AG09309 (cell line): ENCODE measurements at regions not wholly inside any gene's neighbourhood (a gene's known extent, or its start where the extent isn't known, plus 50 kb on each side); places are given as distances from the start of the nearest gene placed in this dataset.

Experiments used
- DNase-seq: peaks from one replicate; pipeline ENCODE4 v3.0.0-alpha.2; 2010; ENCODE audit warnings: low read depth
- H3K4me3 ChIP-seq: 2 replicates; pipeline ENCODE4 v1.5.1; 2011; ENCODE audit warnings: mild to moderate bottlenecking, low read depth, low read length, moderate library complexity; ENCODE audit not compliant: control insufficient read depth
- CTCF ChIP-seq: IDR thresholded peaks from 2 replicates; pipeline ENCODE4 v1.5.1; 2011; ENCODE audit warnings: mild to moderate bottlenecking, low read depth, low read length, inconsistent platforms; ENCODE audit not compliant: insufficient read depth, control insufficient read depth; ENCODE audit errors: missing control alignments

- no peak overlapping the region for H3K4me3 ChIP-seq
- TF ChIP-seq CTCF, result no peak
- DNase-seq, result no peak
Measured at GRCh38 chr16:49022351-49022963, 259.2 kb downstream of the CBLN1 start.

GRCh38 chr16:49021136-49021535, 260.5 kb downstream of the CBLN1 start:
- no peak for TF ChIP-seq CTCF
- H3K4me3 ChIP-seq, result no peak overlapping the region
- peak; percentile 55 for DNase-seq

GRCh38 chr16:49020436-49020835, 261.2 kb downstream of the CBLN1 start:
- DNase-seq, result no peak
- TF ChIP-seq CTCF, result no peak
- H3K4me3 ChIP-seq, result no peak overlapping the region

DNA sequence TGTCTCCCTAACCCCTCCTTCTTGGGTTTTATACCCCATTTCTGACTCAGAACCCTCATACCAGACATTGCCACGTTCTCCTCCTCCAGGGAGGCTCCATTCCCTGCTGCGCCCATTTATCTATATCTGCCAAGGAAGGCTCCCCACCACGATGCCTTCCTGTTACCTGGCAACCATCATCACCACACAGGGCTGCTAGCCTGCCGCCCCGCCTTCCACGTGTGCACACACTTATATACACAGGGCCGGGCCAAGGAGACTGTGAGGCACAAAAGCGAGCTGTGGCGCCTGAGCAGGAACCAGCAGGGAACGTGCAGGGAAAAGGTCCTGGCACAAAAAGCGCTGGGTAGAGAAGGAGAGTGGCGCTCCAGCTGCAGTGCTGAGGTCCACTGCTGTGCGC, 261.8 kb downstream of the CBLN1 start:
- TF ChIP-seq CTCF, result no peak
- no peak overlapping the region for H3K4me3 ChIP-seq
- DNase-seq, result no peak

DNA sequence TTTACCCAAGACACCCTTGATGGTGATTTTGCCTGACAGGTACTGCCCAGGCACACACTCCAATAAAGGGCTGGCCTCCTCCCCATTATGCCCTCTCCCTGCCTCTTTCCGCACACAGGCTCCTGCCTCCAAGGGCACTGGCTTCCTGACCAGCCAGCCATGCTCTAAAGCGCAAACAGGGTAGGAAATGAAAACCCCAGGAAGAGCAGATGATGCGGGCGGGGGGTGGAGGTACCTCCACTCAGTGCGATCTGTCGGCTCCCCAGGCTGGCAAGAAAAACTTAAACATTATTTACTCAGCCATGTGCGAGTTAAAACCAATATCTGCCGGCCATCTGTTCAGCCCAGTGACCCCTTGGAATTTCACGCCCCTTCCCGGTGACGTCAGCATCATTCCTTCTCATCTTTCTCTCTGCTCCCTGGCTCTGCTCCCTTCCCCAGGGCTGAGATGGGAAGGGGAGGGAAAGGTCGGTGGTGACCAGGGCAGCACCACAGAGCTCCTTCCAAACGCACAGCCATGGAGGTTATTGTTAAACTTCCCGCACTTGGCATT, 262.5 kb downstream of the CBLN1 start:
- no peak overlapping the region for H3K4me3 ChIP-seq
- no peak for TF ChIP-seq CTCF
- DNase-seq, result no peak

GRCh38 chr16:49018259-49018931, 263.2 kb downstream of the CBLN1 start:
- no peak for TF ChIP-seq CTCF
- DNase-seq, result no peak
- H3K4me3 ChIP-seq, result no peak overlapping the region

DNA sequence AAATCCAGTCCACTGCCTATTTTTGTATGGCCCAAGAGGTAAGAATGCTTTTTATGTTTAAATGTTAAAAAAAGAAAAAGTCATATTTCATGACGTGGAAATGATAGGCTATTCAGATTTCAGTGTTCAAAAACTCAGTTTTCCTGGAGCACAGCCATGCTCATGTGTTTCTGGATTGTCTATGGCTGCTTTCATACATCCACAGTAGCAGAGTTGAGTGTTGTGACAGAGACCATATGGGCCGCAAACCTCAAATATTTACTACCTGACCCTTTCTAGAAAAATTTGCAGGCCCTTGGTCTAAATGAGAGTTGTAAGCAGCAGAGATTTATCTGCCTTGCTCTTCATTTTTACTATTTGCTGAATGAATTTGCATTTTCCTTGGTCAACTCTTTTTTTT, 264.1 kb downstream of the CBLN1 start:
- TF ChIP-seq CTCF, result no peak
- no peak overlapping the region for H3K4me3 ChIP-seq
- DNase-seq, result no peak
